Hepatocyte (in vitro differentiated cells): ENCODE measurements at regions not wholly inside any gene's neighbourhood (a gene's known extent, or its start where the extent isn't known, plus 50 kb on each side); places are given as distances from the start of the nearest gene placed in this dataset.
"Not testable (repeated sequence)": the region's sequence is repeated elsewhere in the genome, so short reads cannot be mapped to it uniquely, and the experiment has no call there.

Experiments used
- DNase-seq: peaks from one replicate; pipeline ENCODE4 v3.0.0-alpha.2; 2016; ENCODE audit warnings: low spot score
- H2AFZ ChIP-seq: fragments of 200-600 bp; sonication (generic); 2 replicates; pipeline ENCODE4 v1.6.0; 2016; ENCODE audit warnings: antibody characterized with exemption, mild to moderate bottlenecking
- H3K27ac ChIP-seq: fragments of 200-600 bp; sonication (generic); 2 replicates; pipeline ENCODE4 v1.5.1; 2016; ENCODE audit warnings: mild to moderate bottlenecking
- H3K27me3 ChIP-seq: fragments of 200-600 bp; sonication (generic); 2 replicates; pipeline ENCODE4 v1.6.1; 2016
- H3K36me3 ChIP-seq: fragments of 200-600 bp; sonication (generic); replicated peaks from 2 replicates; pipeline ENCODE4 v1.5.1; 2016; ENCODE audit warnings: low read depth; ENCODE audit not compliant: insufficient read depth
- H3K4me1 ChIP-seq: fragments of 200-600 bp; sonication (generic); 2 replicates; pipeline ENCODE4 v1.5.1; 2016; ENCODE audit warnings: mild to moderate bottlenecking, moderate library complexity; ENCODE audit not compliant: insufficient read depth
- H3K4me2 ChIP-seq: fragments of 200-600 bp; sonication (generic); 2 replicates; pipeline ENCODE4 v1.6.0; 2016
- H3K4me3 ChIP-seq: fragments of 200-600 bp; sonication (generic); 2 replicates; pipeline ENCODE4 v1.5.1; 2016; ENCODE audit warnings: mild to moderate bottlenecking
- H3K79me2 ChIP-seq: fragments of 200-600 bp; sonication (generic); 2 replicates; pipeline ENCODE4 v1.6.0; 2017; ENCODE audit warnings: mild to moderate bottlenecking
- H3K9me2 ChIP-seq: fragments of 200-600 bp; sonication (generic); replicated peaks from 2 replicates; pipeline ENCODE4 v1.6.0; 2017; ENCODE audit warnings: mild to moderate bottlenecking; ENCODE audit not compliant: insufficient read depth
- H3K9me3 ChIP-seq: fragments of 200-600 bp; sonication (generic); 2 replicates; pipeline ENCODE4 v1.5.1; 2016; ENCODE audit warnings: low read depth, mild to moderate bottlenecking
- H4K20me1 ChIP-seq: fragments of 200-600 bp; sonication (generic); 2 replicates; pipeline ENCODE4 v1.6.0; 2016; ENCODE audit warnings: mild to moderate bottlenecking; ENCODE audit not compliant: insufficient read depth, poor library complexity, severe bottlenecking
- CTCF ChIP-seq: fragments of 200-600 bp; sonication (generic); IDR thresholded peaks from 2 replicates; pipeline ENCODE4 v1.5.1; 2016; ENCODE audit warnings: antibody characterized with exemption, mild to moderate bottlenecking; ENCODE audit not compliant: poor library complexity
- EZH2 ChIP-seq: fragments of 200-600 bp; sonication (generic); IDR thresholded peaks from 2 replicates; pipeline ENCODE4 v1.6.1; 2016; ENCODE audit warnings: antibody characterized with exemption, mild to moderate bottlenecking, borderline replicate concordance
- EZH2phosphoT487 ChIP-seq: fragments of 200-600 bp; sonication (generic); IDR thresholded peaks from one replicate; pipeline ENCODE4 v1.6.1; 2018; ENCODE audit warnings: antibody characterized with exemption, mild to moderate bottlenecking, low read depth, moderate library complexity; ENCODE audit not compliant: unreplicated experiment, severe bottlenecking
- WGBS: methylation state at CpG from one replicate; pipeline ENCODE4 v1.1.6; 2016; ENCODE audit warnings: low lambda C conversion rate; ENCODE audit errors: missing lambda C conversion rate; 5-methylcytosine and 5-hydroxymethylcytosine counted together

- H3K4me2 ChIP-seq = no peak overlapping the region
- 84% methylated on average over 3 of the region's 3 CpGs for WGBS
- H3K27ac ChIP-seq = no peak overlapping the region
- no peaks in the 10 kb centered on the region for H3K9me3 ChIP-seq
- TF ChIP-seq CTCF (no peak), EZH2 (no peak), EZH2phosphoT487 (no peak)
- H2AFZ ChIP-seq = no peak overlapping the region
- no peaks in the 10 kb centered on the region for H3K79me2 ChIP-seq
- DNase-seq = no peak
- no peaks in the 10 kb centered on the region for H3K4me1 ChIP-seq
- H3K9me2 ChIP-seq = no peaks in the 10 kb centered on the region
- no peaks in the 10 kb centered on the region for H4K20me1 ChIP-seq
- no peaks in the 10 kb centered on the region for H3K36me3 ChIP-seq
- H3K27me3 ChIP-seq = no peaks in the 10 kb centered on the region
- H3K4me3 ChIP-seq = no peak overlapping the region
Observed at GRCh38 chr3:84717894-84718293, 240.9 kb upstream of the CADM2 start.

GRCh38 chr3:84724877-84725276 lies 233.9 kb upstream of the CADM2 start:
- no peak overlapping the region for H3K27ac ChIP-seq
- WGBS = 78% methylated on average over 4 of the region's 4 CpGs

GRCh38 chr3:84727616-84728015 lies 231.2 kb upstream of the CADM2 start:
- Histone ChIP-seq H2AFZ (no peak overlapping the region), H3K79me2 (no peaks in the 10 kb centered on the region), H3K27ac (no peak overlapping the region), H3K9me2 (no peaks in the 10 kb centered on the region), H3K27me3 (no peaks in the 10 kb centered on the region), H3K36me3 (no peaks in the 10 kb centered on the region), H3K4me3 (no peak overlapping the region), H4K20me1 (no peaks in the 10 kb centered on the region), H3K4me1 (no peaks in the 10 kb centered on the region), H3K4me2 (no peak overlapping the region), H3K9me3 (no peaks in the 10 kb centered on the region)
- 79% methylated on average over 1 of the region's 1 CpG for WGBS
- DNase-seq = no peak
- no peak for TF ChIP-seq EZH2

More at GRCh38 chr3:84724877-84725276, 233.9 kb upstream of the CADM2 start:
- peak; percentile 10 for DNase-seq
- Histone ChIP-seq H3K4me1 (no peaks in the 10 kb centered on the region), H3K4me2 (no peak overlapping the region), H2AFZ (no peak overlapping the region), H3K27me3 (no peaks in the 10 kb centered on the region), H4K20me1 (no peaks in the 10 kb centered on the region), H3K9me3 (no peaks in the 10 kb centered on the region), H3K9me2 (no peaks in the 10 kb centered on the region), H3K79me2 (no peaks in the 10 kb centered on the region), H3K36me3 (no peaks in the 10 kb centered on the region), H3K4me3 (no peak overlapping the region)
- no peak for TF ChIP-seq EZH2phosphoT487
- TF ChIP-seq CTCF = no peak
- no peak for TF ChIP-seq EZH2

- H3K4me1 ChIP-seq, H3K27me3 ChIP-seq, H3K27ac ChIP-seq, H3K9me3 ChIP-seq, H3K36me3 ChIP-seq, H2AFZ ChIP-seq, H3K4me2 ChIP-seq, H4K20me1 ChIP-seq, H3K79me2 ChIP-seq, H3K4me3 ChIP-seq, H3K9me2 ChIP-seq, DNase-seq: not testable (repeated sequence)
- 85% methylated on average over 1 of the region's 1 CpG for WGBS
Observed at GRCh38 chr3:84734731-84735130, 224.1 kb upstream of the CADM2 start.
